Panc1 (cell line): ENCODE measurements at regions not wholly inside any gene's neighbourhood (a gene's known extent, or its start where the extent isn't known, plus 50 kb on each side); places are given as distances from the start of the nearest gene placed in this dataset.

Experiments used
- ATAC-seq: fragments of 200-7000 bp; cut with Tn5 transposase; 2 replicates; pipeline ENCODE4 v1.9.1; 2020; ENCODE audit warnings: mild to moderate bottlenecking, moderate library complexity
- BruUV-seq: library from RNA; stranded (reverse); fragments of 400-500 nt; replicated peaks from 2 replicates; lab custom pipeline; 2021; lab: Mats Ljungman, UMichigan
- CTCF ChIA-PET: fragments of 300-600 bp; sonication (Branson Sonifier 250); formaldehyde crosslinking; loops from one replicate; lab custom pipeline; 2022; ENCODE audit warnings: antibody characterized with exemption; lab: Charles Lee
- POLR2A ChIA-PET: fragments of 300-600 bp; sonication (Branson Sonifier 250); formaldehyde crosslinking; loops from one replicate; lab custom pipeline; 2022; ENCODE audit warnings: antibody characterized with exemption; lab: Charles Lee
- DNase-seq: peaks from one replicate; pipeline ENCODE4 v3.0.0-alpha.2; 2010; ENCODE audit warnings: low read depth, low spot score
- H3K27ac ChIP-seq: 2 replicates; pipeline ENCODE4 v1.5.1; 2011; ENCODE audit warnings: mild to moderate bottlenecking, low read length, inconsistent platforms
- H3K27me3 ChIP-seq: fragments of 200-500 bp; sonication (Bioruptor generic); 2 replicates; pipeline ENCODE4 v1.6.0; 2014; ENCODE audit warnings: low read length, inconsistent platforms; ENCODE audit not compliant: control insufficient read depth, insufficient read depth
- H3K36me3 ChIP-seq: fragments of 200-500 bp; sonication (Bioruptor generic); 2 replicates; pipeline ENCODE4 v1.5.1; 2014; ENCODE audit warnings: inconsistent platforms, mild to moderate bottlenecking, low read length, moderate library complexity; ENCODE audit not compliant: control insufficient read depth, insufficient read depth
- H3K4me1 ChIP-seq: 2 replicates; pipeline ENCODE4 v1.5.1; 2011; ENCODE audit warnings: inconsistent platforms, mild to moderate bottlenecking, low read length, moderate library complexity; ENCODE audit not compliant: control insufficient read depth, insufficient read depth
- H3K4me3 ChIP-seq, 2 experiments: 2 replicates each; pipeline ENCODE4 v1.5.1; 2011 to 2012; ENCODE audit warnings: low read depth in 2 of 2, low read length in 2 of 2, mild to moderate bottlenecking in 2 of 2, inconsistent platforms in 1 of 2, moderate library complexity in 1 of 2
- H3K9me3 ChIP-seq: fragments of 200-500 bp; sonication (Bioruptor generic); 2 replicates; pipeline ENCODE4 v1.5.1; 2014; ENCODE audit warnings: low read depth, mild to moderate bottlenecking, inconsistent platforms, low read length, moderate library complexity; ENCODE audit not compliant: control insufficient read depth, insufficient read depth
- POLR2AphosphoS5 ChIP-seq: IDR thresholded peaks from 2 replicates; pipeline ENCODE4 v1.6.1; 2012; ENCODE audit warnings: mild to moderate bottlenecking, low read depth, low read length, moderate library complexity
- SIN3A ChIP-seq: IDR thresholded peaks from 2 replicates; pipeline ENCODE4 v1.6.1; 2012; ENCODE audit warnings: low read depth, mild to moderate bottlenecking, low read length, moderate library complexity, borderline replicate concordance; ENCODE audit not compliant: insufficient read depth
- TCF7L2 ChIP-seq: IDR thresholded peaks from 2 replicates; pipeline ENCODE4 v1.6.1; 2011; ENCODE audit warnings: mild to moderate bottlenecking, low read depth, low read length, inconsistent platforms
- in situ Hi-C: cut with HindIII; loops from 2 replicates; pipeline ENCODE4 v1.10.0; 2016; ENCODE audit warnings: low sequenced_read_pairs, low pct_unique_long_range_greater_than_20kb
- intact Hi-C: fragments of 100-400 bp; cut with micrococcal nuclease; formaldehyde crosslinking; loops from one replicate; pipeline ENCODE4 v1.10.0; 2022; ENCODE audit not compliant: unreplicated experiment
- TF ChIP-seq, protein P1 (sequence below): fragments of 450-650 bp; IDR thresholded peaks from 2 replicates; pipeline ENCODE4 v1.5.1; 2017; ENCODE audit warnings: mild to moderate bottlenecking
- TF ChIP-seq, protein P2 (sequence below), 2 experiments: IDR thresholded peaks; 2 replicates each; pipeline ENCODE4 v1.6.1; 2011 to 2012; ENCODE audit warnings: low read depth in 2 of 2, control low read depth in 1 of 2, low read length in 1 of 2, mild to moderate bottlenecking in 1 of 2, moderate library complexity in 1 of 2; ENCODE audit not compliant: insufficient read depth in 1 of 2

GRCh38 chr10:118978998-118979350 is 50.5 kb upstream of the NANOS1 start:
- peaks cover 6% of the 10 kb centered on the region; the same call in 1 of the 2 replicates for H3K4me1 ChIP-seq
- in situ Hi-C loops, result no loop called here
- POLR2A ChIA-PET, result no interaction called here
- no TSS peak for BruUV-seq
- H3K4me3 ChIP-seq, result no peak overlapping the region
- DNase-seq (no peak), ATAC-seq (0 out of 2 replicates have a peak, but pooled peaks have one; percentile 20)
- TF ChIP-seq SIN3A (no peak), POLR2AphosphoS5 (no peak), TCF7L2 (no peak)
- TF ChIP-seq, protein P1, sequence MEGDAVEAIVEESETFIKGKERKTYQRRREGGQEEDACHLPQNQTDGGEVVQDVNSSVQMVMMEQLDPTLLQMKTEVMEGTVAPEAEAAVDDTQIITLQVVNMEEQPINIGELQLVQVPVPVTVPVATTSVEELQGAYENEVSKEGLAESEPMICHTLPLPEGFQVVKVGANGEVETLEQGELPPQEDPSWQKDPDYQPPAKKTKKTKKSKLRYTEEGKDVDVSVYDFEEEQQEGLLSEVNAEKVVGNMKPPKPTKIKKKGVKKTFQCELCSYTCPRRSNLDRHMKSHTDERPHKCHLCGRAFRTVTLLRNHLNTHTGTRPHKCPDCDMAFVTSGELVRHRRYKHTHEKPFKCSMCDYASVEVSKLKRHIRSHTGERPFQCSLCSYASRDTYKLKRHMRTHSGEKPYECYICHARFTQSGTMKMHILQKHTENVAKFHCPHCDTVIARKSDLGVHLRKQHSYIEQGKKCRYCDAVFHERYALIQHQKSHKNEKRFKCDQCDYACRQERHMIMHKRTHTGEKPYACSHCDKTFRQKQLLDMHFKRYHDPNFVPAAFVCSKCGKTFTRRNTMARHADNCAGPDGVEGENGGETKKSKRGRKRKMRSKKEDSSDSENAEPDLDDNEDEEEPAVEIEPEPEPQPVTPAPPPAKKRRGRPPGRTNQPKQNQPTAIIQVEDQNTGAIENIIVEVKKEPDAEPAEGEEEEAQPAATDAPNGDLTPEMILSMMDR, result no peak
- TF ChIP-seq, protein P2, sequence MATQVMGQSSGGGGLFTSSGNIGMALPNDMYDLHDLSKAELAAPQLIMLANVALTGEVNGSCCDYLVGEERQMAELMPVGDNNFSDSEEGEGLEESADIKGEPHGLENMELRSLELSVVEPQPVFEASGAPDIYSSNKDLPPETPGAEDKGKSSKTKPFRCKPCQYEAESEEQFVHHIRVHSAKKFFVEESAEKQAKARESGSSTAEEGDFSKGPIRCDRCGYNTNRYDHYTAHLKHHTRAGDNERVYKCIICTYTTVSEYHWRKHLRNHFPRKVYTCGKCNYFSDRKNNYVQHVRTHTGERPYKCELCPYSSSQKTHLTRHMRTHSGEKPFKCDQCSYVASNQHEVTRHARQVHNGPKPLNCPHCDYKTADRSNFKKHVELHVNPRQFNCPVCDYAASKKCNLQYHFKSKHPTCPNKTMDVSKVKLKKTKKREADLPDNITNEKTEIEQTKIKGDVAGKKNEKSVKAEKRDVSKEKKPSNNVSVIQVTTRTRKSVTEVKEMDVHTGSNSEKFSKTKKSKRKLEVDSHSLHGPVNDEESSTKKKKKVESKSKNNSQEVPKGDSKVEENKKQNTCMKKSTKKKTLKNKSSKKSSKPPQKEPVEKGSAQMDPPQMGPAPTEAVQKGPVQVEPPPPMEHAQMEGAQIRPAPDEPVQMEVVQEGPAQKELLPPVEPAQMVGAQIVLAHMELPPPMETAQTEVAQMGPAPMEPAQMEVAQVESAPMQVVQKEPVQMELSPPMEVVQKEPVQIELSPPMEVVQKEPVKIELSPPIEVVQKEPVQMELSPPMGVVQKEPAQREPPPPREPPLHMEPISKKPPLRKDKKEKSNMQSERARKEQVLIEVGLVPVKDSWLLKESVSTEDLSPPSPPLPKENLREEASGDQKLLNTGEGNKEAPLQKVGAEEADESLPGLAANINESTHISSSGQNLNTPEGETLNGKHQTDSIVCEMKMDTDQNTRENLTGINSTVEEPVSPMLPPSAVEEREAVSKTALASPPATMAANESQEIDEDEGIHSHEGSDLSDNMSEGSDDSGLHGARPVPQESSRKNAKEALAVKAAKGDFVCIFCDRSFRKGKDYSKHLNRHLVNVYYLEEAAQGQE (IDR thresholded peaks at IDR 0.05; ENCODE audit: insufficient read depth in 1 of 2, low read depth in 2 of 2, low read length in 1 of 2), result no peak
- intact Hi-C loops, result no loop called here
- CTCF ChIA-PET, result no interaction called here
- peaks cover 2% of the 10 kb centered on the region; the same call in 1 of the 2 replicates for H3K9me3 ChIP-seq
- no peak overlapping the region for H3K27ac ChIP-seq
- no peaks in the 10 kb centered on the region for H3K27me3 ChIP-seq
- no peaks in the 10 kb centered on the region for H3K36me3 ChIP-seq

DNA sequence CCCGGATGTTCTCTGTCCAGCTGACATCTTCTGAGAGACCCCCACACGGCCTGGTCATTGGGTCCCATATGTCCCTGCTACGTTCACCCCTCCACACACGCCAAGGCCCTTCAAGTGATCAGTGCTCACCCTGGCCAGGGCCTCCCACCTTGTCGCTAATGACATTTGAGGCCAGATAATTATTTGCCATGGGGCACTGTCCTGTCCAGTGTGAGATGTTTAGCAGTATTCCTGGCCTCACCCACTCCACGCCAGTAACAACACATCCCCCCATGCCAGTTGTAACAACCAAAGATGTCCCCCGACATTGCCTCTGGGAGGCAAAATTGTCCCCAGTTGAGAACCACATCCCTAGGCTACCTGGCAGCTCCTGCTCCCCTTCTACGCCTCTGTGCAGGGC is 49.9 kb upstream of the NANOS1 start:
- no TSS peak for BruUV-seq
- intact Hi-C loops, result no loop called here
- in situ Hi-C loops, result no loop called here
- Histone ChIP-seq H3K4me3 (no peak overlapping the region), H3K4me1 (peaks cover 6% of the 10 kb centered on the region; the same call in 1 of the 2 replicates), H3K27me3 (no peaks in the 10 kb centered on the region), H3K9me3 (no peaks in the 10 kb centered on the region), H3K27ac (no peak overlapping the region), H3K36me3 (no peaks in the 10 kb centered on the region)
- CTCF ChIA-PET, result no interaction called here
- DNase-seq, result no peak
- no peak for ATAC-seq
- TF ChIP-seq SIN3A, result no peak
- no peak for TF ChIP-seq POLR2AphosphoS5
- TF ChIP-seq, protein P1, result no peak
- TF ChIP-seq, protein P2 (IDR thresholded peaks at IDR 0.05; ENCODE audit: insufficient read depth in 1 of 2, low read depth in 2 of 2, low read length in 1 of 2), result no peak
- no peak for TF ChIP-seq TCF7L2
- POLR2A ChIA-PET, result interaction anchor here (1.1 kb wide), 1 partner anchor 9 kb away, joined by 5 read pairs; no protein-coding TSS in a partner anchor
